ENCODE measurements at regions not wholly inside any gene's neighbourhood (a gene's known extent, or its start where the extent isn't known, plus 50 kb on each side); places are given as distances from the start of the nearest gene placed in this dataset.

- H3T11ph ChIP-seq (ENCODE audit: low read length): no peak overlapping the region
- no peak overlapping the region for H3K18ac ChIP-seq (ENCODE audit: insufficient read length, low read depth, low read length)
- no peak overlapping the region for H3K23ac ChIP-seq (ENCODE audit: insufficient read length, low read depth, low read length)
- no peak overlapping the region for H4K91ac ChIP-seq (ENCODE audit: insufficient read length, low read depth, low read length)
- H2BK5ac ChIP-seq (ENCODE audit: insufficient read length, low read length): no peak overlapping the region
- no peaks in the 10 kb centered on the region for H3K27me3 Mint-ChIP-seq (ENCODE audit: low read depth)
- no CpG with 5 or more reads among the region's 1 CpG for WGBS (ENCODE audit: extremely low coverage, insufficient read length, low lambda C conversion rate)
- no peak overlapping the region for H4K5ac ChIP-seq (ENCODE audit: insufficient read length, low read depth, low read length)
- no peak overlapping the region for H2AFZ ChIP-seq (ENCODE audit: low read length)
- no peak overlapping the region for H3K56ac ChIP-seq (ENCODE audit: insufficient read length, low read depth, low read length)
- no peak overlapping the region for H3K27ac ChIP-seq (ENCODE audit: insufficient read length, low read depth, low read length)
- H3K9ac ChIP-seq (ENCODE audit: extremely low read depth, insufficient read length, low read length): no peak overlapping the region
- H3K4me1 ChIP-seq (ENCODE audit: insufficient read depth, low read length): no peaks in the 10 kb centered on the region
- DNase-seq: no peak
- H3K4ac ChIP-seq (ENCODE audit: low read depth, low read length): no peak overlapping the region
- H3K9me3 Mint-ChIP-seq: no peaks in the 10 kb centered on the region
- H3K27ac Mint-ChIP-seq: no peak overlapping the region
- no peak for TF ChIP-seq CTCF (conservative IDR thresholded peaks at IDR 0.05)
- no peaks in the 10 kb centered on the region for H3K4me1 Mint-ChIP-seq
- no peaks in the 10 kb centered on the region for H3K36me3 Mint-ChIP-seq (ENCODE audit: insufficient read depth in 1 of 3, low read depth in 3 of 3)
- no peak overlapping the region for H2BK12ac ChIP-seq (ENCODE audit: insufficient read length, low read depth, low read length)
- H3K79me1 ChIP-seq (ENCODE audit: insufficient read depth, low read depth, low read length, poor library complexity, severe bottlenecking): no peaks in the 10 kb centered on the region
- H4K8ac ChIP-seq (replicated peaks; ENCODE audit: insufficient read length, low read depth, low read length): no peak overlapping the region
- H3K4me3 Mint-ChIP-seq: no peak overlapping the region
- no peaks in the 10 kb centered on the region for H4K20me1 ChIP-seq (ENCODE audit: control insufficient read depth, insufficient read depth, insufficient read length)
- H3K4me2 ChIP-seq (ENCODE audit: insufficient read depth, insufficient read length, low read length): no peak overlapping the region
- H3K14ac ChIP-seq (ENCODE audit: insufficient read depth, low read length): no peak overlapping the region
- no peak overlapping the region for H2BK120ac ChIP-seq (ENCODE audit: low read depth, low read length, poor library complexity, severe bottlenecking)
- no peaks in the 10 kb centered on the region for H3K9me3 ChIP-seq (ENCODE audit: control insufficient read depth, low read depth, low read length)
- no peaks in the 10 kb centered on the region for H3K23me2 ChIP-seq (ENCODE audit: insufficient read length, low read depth, low read length, poor library complexity, severe bottlenecking)
- no peaks in the 10 kb centered on the region for H3K27me3 ChIP-seq (ENCODE audit: insufficient read depth, low read length)
- no peaks in the 10 kb centered on the region for H3K79me2 ChIP-seq (ENCODE audit: insufficient read depth, low read length)
- H2AK5ac ChIP-seq (ENCODE audit: insufficient read length, low read length): no peak overlapping the region
- no peak overlapping the region for H2BK15ac ChIP-seq (ENCODE audit: low read depth, low read length)
- no peak overlapping the region for H2BK20ac ChIP-seq (ENCODE audit: low read depth, low read length, poor library complexity, severe bottlenecking)
Measured at GRCh38 chr2:66985906-66986305, 411.2 kb upstream of the ETAA1 start.

All from H9 (cell line).